AG09309 (cell line): ENCODE measurements at regions not wholly inside any gene's neighbourhood (a gene's known extent, or its start where the extent isn't known, plus 50 kb on each side); places are given as distances from the start of the nearest gene placed in this dataset.

Source experiments
- DNase-seq: peaks from one replicate; pipeline ENCODE4 v3.0.0-alpha.2; 2010; ENCODE audit warnings: low read depth
- H3K4me3 ChIP-seq: 2 replicates; pipeline ENCODE4 v1.5.1; 2011; ENCODE audit warnings: mild to moderate bottlenecking, low read depth, low read length, moderate library complexity; ENCODE audit not compliant: control insufficient read depth
- TF ChIP-seq, protein P1 (sequence below): IDR thresholded peaks from 2 replicates; pipeline ENCODE4 v1.5.1; 2011; ENCODE audit warnings: mild to moderate bottlenecking, low read depth, low read length, inconsistent platforms; ENCODE audit not compliant: insufficient read depth, control insufficient read depth; ENCODE audit errors: missing control alignments

DNA sequence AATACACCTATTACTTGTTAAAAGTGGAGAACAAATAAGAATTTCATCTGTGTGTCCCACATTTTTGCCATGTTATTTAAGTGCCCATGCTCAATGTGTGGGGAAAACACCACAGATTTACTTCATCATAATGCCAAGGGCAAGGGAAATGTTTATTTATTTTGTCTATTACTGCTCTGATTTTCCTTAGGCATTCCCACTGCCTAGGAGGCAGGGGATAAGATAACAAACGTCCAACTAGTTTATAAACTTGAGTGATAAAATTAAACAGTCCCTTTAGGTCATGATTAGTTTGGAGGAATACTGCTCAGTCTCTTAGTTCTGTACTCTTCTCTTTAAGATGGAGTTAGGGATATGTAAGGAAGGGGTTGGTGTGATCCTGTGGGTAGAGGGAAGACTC is 598.4 kb upstream of the MARCKS start:
- DNase-seq: no peak
- no peak overlapping the region for H3K4me3 ChIP-seq
- TF ChIP-seq, protein P1, sequence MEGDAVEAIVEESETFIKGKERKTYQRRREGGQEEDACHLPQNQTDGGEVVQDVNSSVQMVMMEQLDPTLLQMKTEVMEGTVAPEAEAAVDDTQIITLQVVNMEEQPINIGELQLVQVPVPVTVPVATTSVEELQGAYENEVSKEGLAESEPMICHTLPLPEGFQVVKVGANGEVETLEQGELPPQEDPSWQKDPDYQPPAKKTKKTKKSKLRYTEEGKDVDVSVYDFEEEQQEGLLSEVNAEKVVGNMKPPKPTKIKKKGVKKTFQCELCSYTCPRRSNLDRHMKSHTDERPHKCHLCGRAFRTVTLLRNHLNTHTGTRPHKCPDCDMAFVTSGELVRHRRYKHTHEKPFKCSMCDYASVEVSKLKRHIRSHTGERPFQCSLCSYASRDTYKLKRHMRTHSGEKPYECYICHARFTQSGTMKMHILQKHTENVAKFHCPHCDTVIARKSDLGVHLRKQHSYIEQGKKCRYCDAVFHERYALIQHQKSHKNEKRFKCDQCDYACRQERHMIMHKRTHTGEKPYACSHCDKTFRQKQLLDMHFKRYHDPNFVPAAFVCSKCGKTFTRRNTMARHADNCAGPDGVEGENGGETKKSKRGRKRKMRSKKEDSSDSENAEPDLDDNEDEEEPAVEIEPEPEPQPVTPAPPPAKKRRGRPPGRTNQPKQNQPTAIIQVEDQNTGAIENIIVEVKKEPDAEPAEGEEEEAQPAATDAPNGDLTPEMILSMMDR: no peak

GRCh38 chr6:113271437-113271836 is 585.7 kb upstream of the MARCKS start:
- no peak for DNase-seq
- TF ChIP-seq, protein P1: no peak
- no peak overlapping the region for H3K4me3 ChIP-seq

DNA sequence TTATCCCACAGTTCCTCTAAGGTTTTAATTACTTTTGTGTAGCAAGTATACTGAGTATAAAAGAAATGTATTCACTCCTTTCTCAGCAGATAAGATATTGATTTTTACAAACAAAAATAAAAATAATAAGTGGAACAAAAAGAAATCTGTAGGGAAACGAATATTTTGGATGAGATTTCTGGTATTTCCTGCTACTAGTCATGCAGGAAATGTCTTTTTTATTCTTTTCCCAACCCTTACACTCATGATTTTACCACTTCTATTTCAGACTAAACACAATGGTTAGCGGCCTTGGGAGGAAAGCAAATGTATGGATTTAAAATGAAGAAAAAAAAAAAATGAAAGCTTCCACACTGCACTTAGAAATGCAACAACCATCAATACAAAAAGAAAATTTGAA is 580.5 kb upstream of the MARCKS start:
- TF ChIP-seq, protein P1: no peak
- no peak overlapping the region for H3K4me3 ChIP-seq
- DNase-seq: no peak

GRCh38 chr6:113277111-113277510 is 580.0 kb upstream of the MARCKS start:
- DNase-seq: no peak
- TF ChIP-seq, protein P1: no peak
- H3K4me3 ChIP-seq: no peak overlapping the region

GRCh38 chr6:113281014-113281413 is 576.1 kb upstream of the MARCKS start:
- H3K4me3 ChIP-seq: no peak overlapping the region
- TF ChIP-seq, protein P1: no peak
- peak; percentile 38 for DNase-seq

GRCh38 chr6:113281431-113281830 is 575.7 kb upstream of the MARCKS start:
- TF ChIP-seq, protein P1: no peak
- no peak for DNase-seq
- no peak overlapping the region for H3K4me3 ChIP-seq

DNA sequence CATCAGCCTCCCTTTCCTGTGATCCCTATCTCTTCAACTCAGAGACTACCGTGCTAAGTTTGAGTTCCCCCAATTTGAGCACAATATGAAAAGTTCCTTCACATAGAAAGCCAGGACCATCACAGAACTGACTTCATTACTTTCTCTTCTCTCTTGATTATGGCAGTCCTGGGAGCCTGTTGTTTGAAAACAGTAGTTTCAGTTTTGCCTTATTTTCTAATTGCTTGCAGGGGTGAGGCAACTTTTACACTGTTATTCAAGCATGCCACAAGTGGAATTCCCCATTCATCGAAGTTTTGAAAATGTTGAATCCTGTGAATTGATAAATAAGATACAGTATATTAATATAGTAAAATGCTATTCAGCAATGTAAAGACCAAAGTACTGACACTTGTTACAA is 569.7 kb upstream of the MARCKS start:
- no peak for DNase-seq
- no peak overlapping the region for H3K4me3 ChIP-seq

More for the DNA sequence above, 569.7 kb upstream of the MARCKS start:
- TF ChIP-seq, protein P1: no peak
